Islet precursor cell (in vitro differentiated cells): ENCODE measurements at regions not wholly inside any gene's neighbourhood (a gene's known extent, or its start where the extent isn't known, plus 50 kb on each side); places are given as distances from the start of the nearest gene placed in this dataset.

Source experiments
- DNase-seq: peaks from one replicate; pipeline ENCODE4 v3.0.0-alpha.2; 2018

DNA sequence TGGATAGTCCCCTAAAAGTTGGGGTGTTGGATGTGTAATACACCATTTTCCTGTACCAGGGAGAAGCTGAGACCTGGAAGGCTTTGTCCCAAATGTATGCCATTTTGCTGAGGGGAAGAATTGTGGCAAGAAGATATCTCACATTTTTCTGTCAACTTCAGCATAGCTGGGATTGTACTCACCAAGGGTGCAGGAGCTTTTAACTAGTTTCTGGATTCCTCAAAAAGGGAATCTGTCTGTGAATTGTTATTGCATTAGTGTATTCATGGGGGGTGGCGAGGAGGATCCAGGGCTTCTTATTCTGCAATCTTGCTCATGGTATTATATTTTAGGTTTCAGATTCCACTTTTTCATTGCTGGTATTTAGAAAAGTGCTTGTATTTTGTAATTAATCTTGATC is 208.2 kb upstream of the MYOCD start:
- no peak for DNase-seq

DNA sequence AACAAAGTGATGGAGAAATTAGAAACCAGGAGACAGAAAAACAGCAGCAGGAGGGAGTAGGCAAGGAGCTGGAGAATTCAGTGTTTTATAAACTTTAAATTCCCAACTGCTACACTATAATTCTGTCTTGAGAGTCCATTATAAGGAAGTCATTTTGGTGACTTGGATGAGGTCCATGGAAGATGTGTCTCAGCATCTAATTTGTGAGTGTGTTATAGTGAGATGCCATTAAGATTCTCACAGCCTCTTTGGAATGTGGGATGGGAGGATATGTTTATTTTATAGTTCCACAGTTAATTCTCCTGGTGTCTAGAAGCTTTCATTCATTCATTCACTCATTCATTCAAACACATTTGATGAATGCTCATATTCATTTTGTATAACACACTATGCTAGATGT is 206.0 kb upstream of the MYOCD start:
- no peak for DNase-seq

- no peak for DNase-seq
Observed at GRCh38 chr17:12463102-12463501, 202.6 kb upstream of the MYOCD start.

- no peak for DNase-seq
Observed at GRCh38 chr17:12472252-12473173, 193.2 kb upstream of the MYOCD start.

DNA sequence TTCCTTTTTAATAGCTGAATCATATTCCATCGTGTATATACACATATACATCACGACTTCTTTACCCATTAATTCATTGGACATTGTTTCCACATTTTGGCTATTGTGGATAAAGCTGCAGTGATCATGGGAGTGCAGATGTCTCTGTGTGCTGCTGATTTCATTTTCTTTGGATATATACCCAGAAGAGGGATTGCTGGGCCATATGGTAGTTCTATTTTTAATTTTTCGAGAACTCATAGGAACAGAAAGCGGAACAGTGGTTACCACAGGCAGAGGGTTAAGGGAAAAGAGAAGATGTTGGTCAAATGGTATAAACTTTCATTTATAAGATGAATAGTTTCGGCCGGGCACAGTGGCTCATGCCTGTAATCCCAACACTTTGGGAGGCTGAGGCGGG is 187.4 kb upstream of the MYOCD start:
- no peak for DNase-seq

- DNase-seq: peak; percentile 80
Observed at GRCh38 chr17:12485361-12485906, 180.3 kb upstream of the MYOCD start.

- no peak for DNase-seq
Observed at GRCh38 chr17:12489325-12489724, 176.4 kb upstream of the MYOCD start.

DNA sequence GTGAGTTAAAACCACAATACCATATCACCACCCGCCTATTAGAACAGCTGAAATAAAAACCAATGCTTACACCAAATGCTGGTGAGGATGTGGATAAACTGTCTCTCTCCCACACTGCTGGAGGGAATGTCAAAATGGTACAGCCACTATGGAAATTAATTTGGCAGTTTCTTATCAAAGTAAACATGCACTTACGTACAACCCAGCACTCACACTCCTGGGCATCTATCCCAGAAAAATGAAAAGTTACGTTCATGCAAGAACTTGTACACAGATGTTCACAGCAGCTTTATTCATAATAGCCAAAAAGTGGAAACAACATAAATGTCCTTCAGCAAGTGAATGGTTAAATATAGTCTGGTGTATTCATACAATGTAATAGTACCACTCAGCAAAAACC is 173.2 kb upstream of the MYOCD start:
- no peak for DNase-seq

DNA sequence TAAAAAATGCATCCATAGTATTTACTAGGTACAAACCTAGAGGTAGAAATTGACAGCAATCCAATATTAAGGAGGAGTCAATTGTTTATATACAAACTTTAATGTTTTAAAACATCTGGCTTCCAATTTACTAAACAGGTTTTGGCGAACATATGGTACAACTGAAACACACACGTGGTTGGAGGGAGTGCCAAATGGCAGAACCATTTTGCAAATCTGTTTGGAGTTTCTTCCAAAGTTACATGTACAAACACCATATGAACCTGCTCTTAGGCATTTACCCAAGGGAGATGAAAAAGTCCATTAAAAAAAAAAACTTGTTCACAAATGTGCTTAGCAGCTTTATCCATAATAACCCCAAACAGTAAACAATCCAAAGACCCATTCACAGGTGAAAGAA is 159.8 kb upstream of the MYOCD start:
- DNase-seq: no peak

DNA sequence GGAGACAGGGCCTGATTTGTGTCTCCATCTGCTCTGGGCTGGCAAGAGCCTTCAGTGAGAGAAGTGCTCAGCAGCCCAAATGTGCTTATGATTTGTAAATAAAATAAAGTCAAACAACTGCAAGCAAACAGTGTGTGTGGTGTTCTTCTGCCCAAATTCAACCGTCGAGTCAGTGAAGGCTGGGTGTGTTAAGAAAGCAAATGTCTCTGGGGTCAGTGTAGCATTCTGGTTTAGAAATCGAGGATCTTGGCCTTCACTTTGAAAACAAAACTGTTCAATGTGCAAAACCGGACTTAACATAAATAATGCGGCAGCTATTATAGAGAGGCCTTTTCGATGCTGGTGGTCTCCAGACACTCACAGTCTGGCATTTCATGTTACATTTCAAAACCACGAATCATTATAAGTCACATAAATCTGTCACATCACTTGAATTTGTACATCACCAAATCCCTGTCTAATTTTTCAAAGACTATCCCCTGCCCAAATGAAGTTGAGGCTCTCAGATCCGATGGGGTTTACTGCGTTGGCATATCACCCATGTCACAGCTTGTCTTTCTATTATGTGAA is 158.6 kb upstream of the MYOCD start:
- no peak for DNase-seq

DNA sequence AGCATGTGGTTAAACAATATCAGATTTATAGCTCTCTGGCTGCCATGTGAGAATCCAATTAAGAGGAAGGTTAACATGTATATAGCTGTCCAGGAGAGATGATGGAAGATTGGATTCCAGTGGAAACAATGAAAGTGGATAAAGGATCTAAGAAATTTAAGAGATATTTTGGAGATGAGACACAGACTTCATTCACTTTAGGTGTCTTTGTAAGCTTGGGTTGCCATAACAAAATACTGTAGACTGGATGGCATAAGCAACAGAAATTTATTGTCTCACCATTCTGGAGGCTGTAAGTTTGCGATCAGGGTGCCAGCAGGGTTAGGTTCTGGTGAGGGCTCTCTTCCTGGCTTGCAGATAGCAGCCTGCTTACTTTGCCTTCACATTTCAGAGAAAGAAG is 155.9 kb upstream of the MYOCD start:
- no peak for DNase-seq

DNA sequence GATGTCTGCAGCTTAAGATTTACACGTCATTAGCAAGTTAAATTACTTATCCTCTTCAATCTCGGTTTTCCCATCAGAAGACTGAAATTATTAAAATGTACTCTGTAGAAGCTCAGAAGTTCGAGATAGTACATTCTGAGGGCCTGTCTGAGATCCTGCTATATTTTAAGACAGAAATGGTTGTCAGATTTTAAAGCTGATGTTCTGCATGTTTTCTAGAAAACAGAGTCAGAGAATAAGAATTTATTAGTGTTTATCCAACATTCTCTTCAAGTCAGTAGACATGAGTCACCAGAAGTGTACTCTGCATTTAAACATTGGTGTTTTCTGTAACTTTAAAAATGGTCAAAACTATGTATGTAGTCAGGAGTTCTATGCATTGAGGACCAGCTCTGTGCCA is 155.2 kb upstream of the MYOCD start:
- no peak for DNase-seq

- DNase-seq: no peak
Observed at GRCh38 chr17:12512694-12513355, 152.9 kb upstream of the MYOCD start.

DNA sequence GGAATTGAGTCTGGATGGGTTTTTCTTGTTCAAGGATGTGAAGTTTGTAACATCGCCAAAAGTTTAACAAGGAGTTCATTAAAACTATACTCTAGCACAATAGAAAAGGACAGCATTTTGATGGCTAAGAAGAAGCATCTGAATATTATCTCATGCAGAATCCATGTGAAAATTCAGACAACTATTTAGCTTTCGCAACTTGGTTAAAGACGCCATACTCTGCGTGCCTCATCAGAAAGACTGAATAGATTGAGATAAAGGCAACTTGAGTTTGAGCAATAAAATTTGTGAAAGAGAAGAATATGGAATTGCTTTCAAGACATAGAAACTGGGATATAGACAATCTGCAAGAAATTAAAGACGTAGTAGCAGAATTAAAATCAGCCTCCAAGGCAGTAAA is 151.1 kb upstream of the MYOCD start:
- no peak for DNase-seq

DNA sequence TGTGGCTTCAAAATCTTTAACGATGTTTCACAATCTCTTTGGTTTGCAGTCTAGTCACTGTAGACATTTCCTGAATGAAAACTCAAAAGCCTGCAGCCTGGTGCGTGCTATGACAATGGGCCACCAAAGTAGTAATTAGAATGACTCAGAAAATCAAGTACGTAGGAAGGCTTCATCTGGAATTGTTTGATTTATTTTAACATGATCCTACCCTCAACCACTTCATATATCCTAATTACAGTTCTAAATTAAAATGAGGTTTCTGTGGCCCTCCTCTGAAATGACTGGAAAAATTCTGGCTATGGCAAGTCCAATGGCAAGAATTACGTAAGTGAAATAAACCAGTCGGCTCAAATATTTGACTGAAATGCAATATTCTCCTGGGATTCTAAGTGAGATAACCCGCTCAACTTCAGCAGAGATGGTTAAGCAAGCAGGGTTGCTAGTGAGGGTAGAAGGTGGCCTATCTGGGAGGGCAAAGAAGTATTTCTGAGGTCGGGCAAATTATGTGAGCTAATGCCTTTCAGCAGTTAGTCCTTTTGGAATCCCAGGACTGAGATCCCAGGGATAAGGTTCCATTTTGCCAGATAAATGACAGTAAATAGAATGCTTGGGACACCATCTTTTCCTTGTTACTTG is 145.6 kb upstream of the MYOCD start:
- DNase-seq: peak; percentile 67

GRCh38 chr17:12521416-12521815 is 144.3 kb upstream of the MYOCD start:
- no peak for DNase-seq

DNA sequence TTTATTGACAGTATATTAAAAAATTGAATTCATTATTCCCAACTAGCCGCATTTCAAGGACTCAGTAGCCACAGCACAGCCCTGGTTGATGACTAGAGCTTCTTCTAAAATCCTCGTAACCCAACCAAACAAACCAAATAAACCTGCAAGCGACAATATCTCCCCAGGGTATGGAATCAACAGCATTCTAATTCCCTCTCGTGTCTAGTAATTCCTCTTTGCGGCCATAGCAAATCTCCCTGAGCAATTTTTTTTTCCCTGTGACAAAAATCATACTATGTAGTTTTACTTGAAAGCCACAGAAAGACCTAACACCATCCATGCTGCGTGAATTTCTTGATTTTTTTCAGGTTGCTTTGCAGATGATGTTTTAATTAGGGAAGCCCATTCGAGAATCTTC is 143.4 kb upstream of the MYOCD start:
- DNase-seq: peak; percentile 73

DNA sequence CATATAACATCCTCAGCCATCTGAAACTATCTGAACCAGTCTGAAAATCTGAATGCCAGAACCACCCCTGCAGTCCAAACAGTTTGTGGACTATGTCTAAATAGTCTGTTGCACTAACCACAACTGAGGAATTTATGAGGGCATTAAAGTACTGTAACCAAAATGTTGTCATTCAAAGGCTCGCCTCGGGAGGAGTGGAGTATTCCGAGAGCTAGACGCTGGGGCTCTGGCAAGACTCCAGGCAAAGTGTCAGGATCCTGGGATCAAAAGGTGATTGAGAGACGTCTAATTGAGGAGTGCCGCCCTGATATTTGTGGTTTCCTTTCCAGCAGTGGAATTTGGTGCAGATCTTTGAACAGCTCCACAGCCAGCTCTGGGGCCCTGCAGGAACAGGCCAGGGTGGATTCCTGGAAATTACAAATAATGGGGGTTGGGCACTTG is 142.9 kb upstream of the MYOCD start:
- peak; percentile 100 for DNase-seq

DNA sequence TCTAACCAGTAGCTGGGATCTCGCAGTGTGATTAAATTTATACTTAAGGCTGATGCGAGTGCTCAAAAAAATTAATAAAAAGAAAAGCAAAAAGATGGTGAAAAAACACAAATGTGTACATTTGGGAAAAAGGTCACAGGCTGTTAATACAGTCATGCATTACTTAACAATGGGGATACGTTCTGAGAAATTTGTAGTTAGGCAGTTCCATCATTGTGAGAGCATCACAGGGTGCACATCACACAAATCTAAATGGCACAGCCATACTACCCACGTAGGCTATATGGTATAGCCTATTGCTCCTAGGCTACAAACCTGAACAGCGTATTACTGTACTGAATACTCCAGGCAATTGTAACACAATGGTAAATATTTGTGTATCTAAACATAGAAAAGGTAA is 142.4 kb upstream of the MYOCD start:
- no peak for DNase-seq

DNA sequence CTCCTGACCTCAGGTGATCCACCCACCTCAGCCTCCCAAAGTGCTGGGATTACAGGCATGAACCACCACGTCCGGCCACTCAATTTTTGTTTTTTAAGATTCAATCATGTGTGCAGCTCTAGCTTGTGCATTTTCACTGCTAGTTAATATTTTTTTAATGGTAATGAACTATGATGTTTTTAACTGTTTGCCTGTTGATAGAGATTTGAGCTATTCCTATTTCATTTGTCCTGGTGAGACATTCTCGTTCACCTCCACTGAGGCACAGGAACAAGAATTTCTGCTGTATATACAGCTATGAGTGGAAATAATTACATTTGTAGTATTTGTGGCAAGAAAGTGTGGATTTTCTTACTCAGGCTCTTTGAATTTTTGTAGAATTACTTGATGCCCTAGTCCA is 137.7 kb upstream of the MYOCD start:
- DNase-seq: no peak

DNA sequence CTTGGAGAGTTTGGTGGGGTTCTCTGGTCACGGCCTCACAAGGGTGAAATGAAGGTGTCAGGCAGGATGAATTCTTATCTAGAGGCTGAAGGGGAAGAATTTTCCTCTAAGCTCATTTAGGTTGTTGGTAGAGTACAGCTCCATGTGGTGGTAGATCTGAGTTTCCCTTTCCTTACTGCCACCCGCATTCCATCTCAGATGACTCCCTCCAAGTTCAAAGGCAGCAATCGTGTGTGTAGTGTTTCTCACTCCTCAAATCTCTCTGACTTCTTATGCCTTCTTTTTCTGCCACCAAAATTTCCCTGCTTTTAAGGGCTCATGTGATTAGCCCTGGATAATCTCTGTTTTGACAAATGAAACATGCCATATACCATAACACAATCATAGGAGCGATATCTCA is 135.5 kb upstream of the MYOCD start:
- DNase-seq: no peak

- DNase-seq: no peak
Observed at GRCh38 chr17:12536021-12536420, 129.7 kb upstream of the MYOCD start.

GRCh38 chr17:12536472-12536871 is 129.2 kb upstream of the MYOCD start:
- DNase-seq: no peak
